Transverse colon (tissue), 4 donors: ENCODE measurements at regions not wholly inside any gene's neighbourhood (a gene's known extent, or its start where the extent isn't known, plus 50 kb on each side); places are given as distances from the start of the nearest gene placed in this dataset.

Experiments used
- CTCF ChIP-seq, 5 experiments: fragments of 200-600 bp in 3 of 5; fragments of 450-650 bp in 2 of 5; sonication (generic) in 3 of 5; IDR thresholded peaks; 1 replicate in 2 of 5; 2 replicates in 3 of 5; pipeline ENCODE4 v1.5.1; 2016 to 2017; ENCODE audit warnings: antibody characterized with exemption in 5 of 5, inconsistent platforms in 3 of 5, mild to moderate bottlenecking in 2 of 5, moderate library complexity in 1 of 5
- POLR2A ChIP-seq: fragments of 450-650 bp; IDR thresholded peaks from one replicate; pipeline ENCODE4 v1.6.1; 2016; ENCODE audit warnings: antibody characterized with exemption, mild to moderate bottlenecking, moderate library complexity
- POLR2AphosphoS5 ChIP-seq, 3 donors: sonication (generic); formaldehyde crosslinking; IDR thresholded peaks; one replicate each; pipeline ENCODE4 v1.6.1; 2016; ENCODE audit warnings: antibody characterized with exemption in 3 of 3

- TF ChIP-seq POLR2A (no peak), POLR2AphosphoS5 (IDR thresholded peaks at IDR 0.05) (no peak), CTCF (IDR thresholded peaks at IDR 0.05) (no peak)
Observed at GRCh38 chr1:96992871-96993270, 271.3 kb downstream of the PTBP2 start.
